ENCODE measurements at regions not wholly inside any gene's neighbourhood (a gene's known extent, or its start where the extent isn't known, plus 50 kb on each side); places are given as distances from the start of the nearest gene placed in this dataset.
"Not testable (repeated sequence)": the region's sequence is repeated elsewhere in the genome, so short reads cannot be mapped to it uniquely, and the experiment has no call there.

DNA sequence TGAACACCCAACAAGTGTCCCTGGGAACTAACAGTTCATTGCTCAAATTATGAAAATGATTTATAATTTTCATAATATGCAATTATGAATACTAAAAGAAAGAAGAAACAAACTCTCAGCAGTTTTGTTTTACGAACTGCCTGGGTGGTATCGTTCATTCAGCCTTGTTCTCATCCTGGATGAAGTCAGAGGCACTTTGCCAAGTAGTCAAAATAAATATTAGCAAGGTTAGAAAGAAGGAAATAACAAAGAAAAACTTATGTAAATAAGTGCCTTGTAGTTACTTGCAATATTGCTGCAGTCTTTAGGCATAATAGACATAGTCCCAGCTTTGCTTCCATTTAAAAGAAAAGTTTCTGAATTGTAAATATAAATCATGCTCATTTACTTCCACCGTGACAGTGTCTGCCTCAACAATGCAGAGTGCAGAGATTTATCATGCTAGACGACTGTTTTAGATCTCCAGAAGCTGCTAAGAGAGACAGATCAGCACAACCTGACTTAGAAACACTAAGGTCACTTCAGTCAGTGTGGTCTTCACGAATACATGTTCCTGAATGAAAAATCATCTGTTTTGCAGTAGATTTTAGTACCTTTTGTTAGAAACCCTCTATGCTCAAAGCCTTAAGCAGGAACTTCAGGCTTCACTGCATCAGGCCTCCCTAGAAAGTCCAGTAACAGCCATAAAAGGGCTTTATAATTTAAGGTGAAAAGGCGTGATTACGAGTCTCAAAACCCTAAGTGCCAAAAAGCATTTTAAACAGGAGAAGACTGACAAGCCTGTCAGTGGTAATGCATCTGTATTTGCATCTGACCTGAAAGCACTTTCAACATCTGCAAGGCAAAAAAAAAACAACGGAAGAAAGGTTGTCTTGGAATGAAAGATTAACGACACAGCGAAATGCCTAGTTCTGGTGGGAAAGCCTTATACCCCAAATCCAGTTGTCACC lies 92.1 kb downstream of the TMEM167A start:
- H3K36me3 ChIP-seq (ENCODE audit: control insufficient read depth, insufficient read depth, low read length), result no peaks in the 10 kb centered on the region
- H3K27ac ChIP-seq, result no peak overlapping the region
- no peak overlapping the region for H3K4me3 ChIP-seq (ENCODE audit: low read depth, low read length)
- TF ChIP-seq CTCF (IDR thresholded peaks at IDR 0.05), result no peak
- H3K9ac ChIP-seq, result no peak overlapping the region
- H3K27me3 ChIP-seq (ENCODE audit: control insufficient read depth, insufficient read depth, low read length), result no peaks in the 10 kb centered on the region
- H3K79me2 ChIP-seq, result no peaks in the 10 kb centered on the region
- no peak overlapping the region for H3K4me2 ChIP-seq (ENCODE audit: low read length)
- H3K4me1 ChIP-seq, result no peaks in the 10 kb centered on the region
- H3K9me3 ChIP-seq (ENCODE audit: control insufficient read depth, low read length), result no peaks in the 10 kb centered on the region
- H2AFZ ChIP-seq, result no peak overlapping the region

GRCh38 chr5:82982846-82983245 lies 94.3 kb downstream of the TMEM167A start:
- H3K4me1 ChIP-seq, result no peaks in the 10 kb centered on the region
- no peaks in the 10 kb centered on the region for H3K36me3 ChIP-seq (ENCODE audit: control insufficient read depth, insufficient read depth, low read length)
- TF ChIP-seq CTCF (IDR thresholded peaks at IDR 0.05), result no peak
- no peak overlapping the region for H3K4me2 ChIP-seq (ENCODE audit: low read length)
- no peaks in the 10 kb centered on the region for H3K27me3 ChIP-seq (ENCODE audit: control insufficient read depth, insufficient read depth, low read length)
- H3K4me3 ChIP-seq (ENCODE audit: low read depth, low read length), result no peak overlapping the region
- no peaks in the 10 kb centered on the region for H3K9me3 ChIP-seq (ENCODE audit: control insufficient read depth, low read length)
- H3K79me2 ChIP-seq, result no peaks in the 10 kb centered on the region
- H3K9ac ChIP-seq, result no peak overlapping the region
- no peak overlapping the region for H3K27ac ChIP-seq
- no peak overlapping the region for H2AFZ ChIP-seq

DNA sequence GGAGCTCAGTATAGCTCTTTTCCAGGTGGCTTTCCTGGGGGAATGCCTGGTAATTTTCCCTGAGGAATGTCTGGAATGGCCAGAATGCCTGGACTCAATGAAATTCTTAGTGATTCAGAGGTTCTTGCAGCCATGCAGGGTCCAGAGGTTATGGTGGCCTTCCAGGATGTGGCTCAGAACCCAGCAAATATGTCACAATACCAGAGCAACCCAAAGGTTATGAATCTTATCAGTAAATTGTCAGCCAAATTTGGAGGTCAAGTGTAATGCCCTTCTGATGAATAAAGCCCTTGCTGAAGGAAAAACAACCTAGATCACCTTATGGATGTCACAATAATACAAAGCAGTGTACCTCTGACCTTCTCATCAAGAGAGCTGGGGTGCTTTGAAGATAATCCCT lies 100.3 kb downstream of the TMEM167A start:
- not testable (repeated sequence) for H3K27ac ChIP-seq; H3K9ac ChIP-seq; H3K79me2 ChIP-seq; H3K4me3 ChIP-seq (ENCODE audit: low read depth, low read length); H3K4me2 ChIP-seq (ENCODE audit: low read length); H3K9me3 ChIP-seq (ENCODE audit: control insufficient read depth, low read length); H2AFZ ChIP-seq; H3K27me3 ChIP-seq (ENCODE audit: control insufficient read depth, insufficient read depth, low read length); H3K4me1 ChIP-seq; H3K36me3 ChIP-seq (ENCODE audit: control insufficient read depth, insufficient read depth, low read length)

- H3K27ac ChIP-seq, result no peak overlapping the region
- H3K79me2 ChIP-seq, result no peaks in the 10 kb centered on the region
- no peak overlapping the region for H2AFZ ChIP-seq
- no peaks in the 10 kb centered on the region for H3K9me3 ChIP-seq (ENCODE audit: control insufficient read depth, low read length)
- H3K4me1 ChIP-seq, result no peaks in the 10 kb centered on the region
- H3K4me3 ChIP-seq (ENCODE audit: low read depth, low read length), result no peak overlapping the region
- no peak for TF ChIP-seq CTCF (IDR thresholded peaks at IDR 0.05)
- no peak overlapping the region for H3K9ac ChIP-seq
- no peak overlapping the region for H3K4me2 ChIP-seq (ENCODE audit: low read length)
- no peaks in the 10 kb centered on the region for H3K36me3 ChIP-seq (ENCODE audit: control insufficient read depth, insufficient read depth, low read length)
- no peaks in the 10 kb centered on the region for H3K27me3 ChIP-seq (ENCODE audit: control insufficient read depth, insufficient read depth, low read length)
Observed at GRCh38 chr5:82975812-82976211, 101.4 kb downstream of the TMEM167A start.

GRCh38 chr5:82975396-82975795 lies 101.8 kb downstream of the TMEM167A start:
- Histone ChIP-seq H3K9ac (no peak overlapping the region), H3K4me2 (ENCODE audit: low read length) (no peak overlapping the region), H3K9me3 (ENCODE audit: control insufficient read depth, low read length) (no peaks in the 10 kb centered on the region), H3K27me3 (ENCODE audit: control insufficient read depth, insufficient read depth, low read length) (no peaks in the 10 kb centered on the region), H3K36me3 (ENCODE audit: control insufficient read depth, insufficient read depth, low read length) (no peaks in the 10 kb centered on the region), H2AFZ (no peak overlapping the region), H3K4me3 (ENCODE audit: low read depth, low read length) (no peak overlapping the region), H3K4me1 (no peaks in the 10 kb centered on the region), H3K79me2 (no peaks in the 10 kb centered on the region), H3K27ac (no peak overlapping the region)
- no peak for TF ChIP-seq CTCF (IDR thresholded peaks at IDR 0.05)

DNA sequence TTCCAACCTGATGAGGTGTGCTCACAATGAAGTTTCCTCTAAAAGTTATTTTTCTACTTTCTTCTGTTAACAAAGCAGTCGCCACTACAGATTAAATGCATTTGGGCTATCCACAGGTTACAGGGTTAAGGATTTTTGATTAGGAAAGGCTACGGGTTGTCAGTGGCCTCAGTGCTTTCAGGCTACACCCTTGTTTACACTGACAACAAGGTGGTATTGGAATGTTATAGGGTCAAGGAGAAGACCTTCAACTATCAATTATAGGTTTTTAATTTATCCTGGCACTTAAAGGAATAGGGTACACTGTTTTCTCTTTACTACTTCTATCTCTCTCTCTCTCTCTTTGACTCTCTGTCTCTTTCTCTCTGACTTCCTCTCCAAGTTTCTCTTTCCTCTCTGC lies 102.8 kb downstream of the TMEM167A start:
- not testable (repeated sequence) for H3K4me1 ChIP-seq; H3K4me3 ChIP-seq (ENCODE audit: low read depth, low read length); H3K27ac ChIP-seq; H3K4me2 ChIP-seq (ENCODE audit: low read length); H3K27me3 ChIP-seq (ENCODE audit: control insufficient read depth, insufficient read depth, low read length); H3K79me2 ChIP-seq; H3K9ac ChIP-seq; H3K36me3 ChIP-seq (ENCODE audit: control insufficient read depth, insufficient read depth, low read length); H2AFZ ChIP-seq; H3K9me3 ChIP-seq (ENCODE audit: control insufficient read depth, low read length)

Measured in parathyroid adenoma (tissue), 2 donors.